Colonic mucosa (tissue), 4 donors: ENCODE measurements at regions not wholly inside any gene's neighbourhood (a gene's known extent, or its start where the extent isn't known, plus 50 kb on each side); places are given as distances from the start of the nearest gene placed in this dataset.

ENCODE experiments used
- DNase-seq: peaks from one replicate; pipeline ENCODE4 v3.0.0-alpha.2; 2020
- H3K27ac ChIP-seq: fragments of 200-600 bp; one replicate; pipeline ENCODE4 v1.8.0; 2021
- H3K27me3 ChIP-seq: fragments of 200-600 bp; one replicate; pipeline ENCODE4 v1.8.0; 2021
- H3K36me3 ChIP-seq: fragments of 200-600 bp; one replicate; pipeline ENCODE4 v1.8.0; 2021
- H3K4me1 ChIP-seq: fragments of 200-600 bp; one replicate; pipeline ENCODE4 v1.8.0; 2021; ENCODE audit warnings: mild to moderate bottlenecking
- H3K4me3 ChIP-seq: fragments of 200-600 bp; one replicate; pipeline ENCODE4 v1.8.0; 2021
- H3K9ac ChIP-seq, 2 donors: one replicate each; pipeline ENCODE4 v1.7.0; 2013; ENCODE audit warnings: control low read depth in 2 of 2, low read depth in 2 of 2, low read length in 2 of 2
- H3K9me3 ChIP-seq: fragments of 200-600 bp; one replicate; pipeline ENCODE4 v1.8.0; 2021
- intact Hi-C: fragments of 100-400 bp; cut with DNase I; formaldehyde crosslinking; loops from one replicate; pipeline ENCODE4 v1.14.1; 2022
- TF ChIP-seq, protein P1 (sequence below): fragments of 200-600 bp; IDR thresholded peaks from one replicate; pipeline ENCODE4 v1.8.0; 2022; ENCODE audit warnings: antibody characterized with exemption, mild to moderate bottlenecking
- donor health status: healthy.
- donor health status: DM: no; HTN: no; CAD: no.
- donor health status: DM: no; HTN: no; CAD: no.

DNA sequence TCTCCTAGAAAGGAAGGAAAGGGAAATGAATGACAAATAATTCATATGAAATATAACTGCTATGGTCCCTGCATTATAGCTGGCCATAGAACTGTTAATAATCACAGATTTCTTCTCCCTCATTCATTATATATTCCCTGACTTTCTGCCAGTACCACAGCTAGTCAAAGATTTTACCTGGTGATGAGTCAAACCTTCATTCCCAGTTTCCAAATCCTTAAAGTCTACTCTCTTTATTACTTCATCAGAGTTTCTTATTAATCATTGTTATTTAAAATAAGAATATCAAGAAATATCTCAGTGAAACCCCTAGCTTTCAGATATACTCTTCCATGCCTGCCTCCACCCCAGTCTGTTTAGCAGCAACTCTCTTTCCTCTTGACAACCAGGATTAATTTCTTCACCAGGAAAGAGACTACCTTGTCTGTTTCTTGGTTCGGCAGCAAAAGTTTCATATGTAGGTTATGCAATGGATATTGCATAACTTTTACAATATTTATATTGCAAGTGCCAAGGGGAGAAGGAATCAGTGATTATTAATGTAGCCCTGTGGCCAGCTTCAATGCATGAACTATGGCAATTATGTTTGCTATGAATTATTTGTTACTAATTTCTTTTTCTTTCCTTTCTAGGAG is 533.8 kb downstream of the FBXO15 start:
- TF ChIP-seq, protein P1, sequence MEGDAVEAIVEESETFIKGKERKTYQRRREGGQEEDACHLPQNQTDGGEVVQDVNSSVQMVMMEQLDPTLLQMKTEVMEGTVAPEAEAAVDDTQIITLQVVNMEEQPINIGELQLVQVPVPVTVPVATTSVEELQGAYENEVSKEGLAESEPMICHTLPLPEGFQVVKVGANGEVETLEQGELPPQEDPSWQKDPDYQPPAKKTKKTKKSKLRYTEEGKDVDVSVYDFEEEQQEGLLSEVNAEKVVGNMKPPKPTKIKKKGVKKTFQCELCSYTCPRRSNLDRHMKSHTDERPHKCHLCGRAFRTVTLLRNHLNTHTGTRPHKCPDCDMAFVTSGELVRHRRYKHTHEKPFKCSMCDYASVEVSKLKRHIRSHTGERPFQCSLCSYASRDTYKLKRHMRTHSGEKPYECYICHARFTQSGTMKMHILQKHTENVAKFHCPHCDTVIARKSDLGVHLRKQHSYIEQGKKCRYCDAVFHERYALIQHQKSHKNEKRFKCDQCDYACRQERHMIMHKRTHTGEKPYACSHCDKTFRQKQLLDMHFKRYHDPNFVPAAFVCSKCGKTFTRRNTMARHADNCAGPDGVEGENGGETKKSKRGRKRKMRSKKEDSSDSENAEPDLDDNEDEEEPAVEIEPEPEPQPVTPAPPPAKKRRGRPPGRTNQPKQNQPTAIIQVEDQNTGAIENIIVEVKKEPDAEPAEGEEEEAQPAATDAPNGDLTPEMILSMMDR, result no peak
- Histone ChIP-seq H3K36me3 (no peaks in the 10 kb centered on the region), H3K27me3 (no peaks in the 10 kb centered on the region), H3K4me3 (no peak overlapping the region), H3K27ac (no peak overlapping the region), H3K9ac (no peak overlapping the region), H3K4me1 (no peaks in the 10 kb centered on the region), H3K9me3 (no peaks in the 10 kb centered on the region)
- no peak for DNase-seq
- intact Hi-C loops, result no loop called here

DNA sequence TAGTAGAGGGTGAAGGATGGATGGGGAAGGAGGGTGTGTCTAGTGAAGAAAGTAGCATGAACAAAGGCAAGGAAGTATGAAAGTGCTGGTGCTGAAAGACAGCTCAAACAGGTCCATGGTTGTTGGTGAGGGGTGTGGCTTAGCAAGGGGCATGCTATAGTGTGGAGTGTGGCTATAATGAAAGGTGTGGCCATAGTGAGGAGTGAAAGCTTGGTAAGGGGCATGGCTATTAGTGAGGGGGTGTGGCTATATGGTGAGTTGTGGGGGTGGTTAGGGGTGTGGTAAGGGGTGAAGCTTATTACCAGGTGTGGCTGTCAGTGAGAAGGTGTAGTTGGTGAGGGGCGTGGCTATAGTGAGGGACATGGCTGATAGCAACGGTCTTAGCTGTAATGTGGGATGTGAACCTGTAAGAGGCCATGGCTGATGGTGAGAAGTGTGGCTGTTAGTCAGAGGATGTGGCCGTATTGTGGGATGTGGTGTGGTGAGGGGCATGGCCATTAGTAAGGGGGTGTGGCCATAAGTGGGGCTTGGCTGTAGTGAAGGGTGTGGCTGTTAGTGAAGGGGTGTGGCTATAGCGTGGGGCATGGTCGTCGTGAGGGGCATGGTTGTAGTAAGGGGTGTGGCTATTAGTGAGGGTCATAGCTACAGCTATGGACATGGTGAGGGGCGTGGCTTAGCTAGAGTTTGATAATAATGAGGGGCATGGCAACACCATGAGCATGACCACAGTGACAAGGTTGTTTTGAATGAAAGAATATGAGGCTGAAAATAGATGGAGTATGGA is 549.6 kb downstream of the FBXO15 start:
- Histone ChIP-seq H3K27ac (no peak overlapping the region), H3K9ac (no peak overlapping the region), H3K4me3 (no peak overlapping the region), H3K4me1 (no peaks in the 10 kb centered on the region), H3K9me3 (no peaks in the 10 kb centered on the region), H3K27me3 (no peaks in the 10 kb centered on the region), H3K36me3 (no peaks in the 10 kb centered on the region)
- TF ChIP-seq, protein P1, result no peak
- no peak for DNase-seq
- intact Hi-C loops, result no loop called here

DNA sequence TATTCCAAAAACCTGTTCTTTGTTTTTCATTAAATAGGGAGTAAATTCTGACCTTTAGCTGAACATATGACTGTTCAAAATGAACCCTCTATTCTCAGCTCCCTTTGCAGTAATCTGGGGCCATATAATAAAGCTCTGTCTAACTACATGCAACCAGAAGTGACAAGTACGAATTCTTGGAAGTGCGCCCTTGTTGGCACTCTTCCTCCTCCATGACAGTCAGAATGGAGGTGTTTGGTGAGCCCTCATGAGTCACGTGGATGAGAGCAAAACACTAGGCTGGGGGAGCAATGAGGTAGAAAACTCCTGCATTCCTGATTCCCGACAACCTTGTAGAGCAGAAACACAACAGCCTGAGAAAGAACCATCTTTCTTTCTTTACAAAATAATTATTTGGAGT is 552.9 kb downstream of the FBXO15 start:
- H3K36me3 ChIP-seq, result no peaks in the 10 kb centered on the region
- no peaks in the 10 kb centered on the region for H3K9me3 ChIP-seq
- intact Hi-C loops, result no loop called here
- H3K9ac ChIP-seq, result no peak overlapping the region
- no peaks in the 10 kb centered on the region for H3K27me3 ChIP-seq
- H3K4me3 ChIP-seq, result no peak overlapping the region
- H3K4me1 ChIP-seq, result no peaks in the 10 kb centered on the region
- H3K27ac ChIP-seq, result no peak overlapping the region
- TF ChIP-seq, protein P1, result no peak
- no peak for DNase-seq

DNA sequence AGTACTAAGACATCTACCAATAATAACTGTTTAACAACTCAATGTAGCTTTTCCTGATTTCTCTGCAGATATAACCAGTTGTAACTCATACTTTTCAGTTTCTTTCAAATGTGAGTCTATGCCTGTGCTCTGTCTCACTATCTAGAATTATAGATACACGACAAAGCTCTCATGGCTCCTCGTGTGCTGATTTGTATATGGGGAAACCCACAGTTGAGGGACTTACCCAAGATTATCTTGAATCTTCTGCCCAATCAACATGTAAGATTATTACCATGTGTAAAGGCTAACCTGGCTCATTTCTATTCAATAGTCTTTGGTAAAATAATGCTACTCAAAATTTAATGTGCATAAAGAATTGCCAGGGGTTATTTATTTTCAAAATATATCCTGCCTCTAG is 554.4 kb downstream of the FBXO15 start:
- Histone ChIP-seq H3K4me3 (no peak overlapping the region), H3K27ac (no peak overlapping the region), H3K4me1 (no peaks in the 10 kb centered on the region), H3K9me3 (no peaks in the 10 kb centered on the region), H3K36me3 (no peaks in the 10 kb centered on the region), H3K9ac (no peak overlapping the region), H3K27me3 (no peaks in the 10 kb centered on the region)
- intact Hi-C loops, result no loop called here
- no peak for DNase-seq
- TF ChIP-seq, protein P1, result no peak

DNA sequence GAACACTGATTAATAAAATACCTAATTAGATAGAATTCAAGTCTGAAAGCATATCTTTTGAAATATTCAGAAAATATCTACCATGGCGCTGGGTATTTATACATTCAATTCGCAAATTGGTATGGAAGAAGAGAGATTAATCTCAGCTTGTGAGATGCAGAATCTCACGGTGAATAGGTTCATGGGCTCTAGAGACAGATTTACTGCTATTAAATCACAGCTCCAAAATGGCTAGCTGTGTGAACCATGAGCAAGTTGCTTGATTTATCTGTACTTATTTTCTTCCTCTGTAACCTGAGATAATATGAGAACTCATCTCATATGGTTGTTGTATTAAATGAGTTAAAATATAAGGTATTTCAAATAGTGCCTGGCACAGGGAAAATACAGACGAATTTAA is 556.7 kb downstream of the FBXO15 start:
- H3K9ac ChIP-seq, result no peak overlapping the region
- TF ChIP-seq, protein P1, result no peak
- no peak overlapping the region for H3K4me3 ChIP-seq
- H3K9me3 ChIP-seq, result no peaks in the 10 kb centered on the region
- DNase-seq, result no peak
- intact Hi-C loops, result no loop called here
- H3K27ac ChIP-seq, result no peak overlapping the region
- no peaks in the 10 kb centered on the region for H3K27me3 ChIP-seq
- no peaks in the 10 kb centered on the region for H3K4me1 ChIP-seq
- H3K36me3 ChIP-seq, result no peaks in the 10 kb centered on the region
